Liver (tissue), 3 donors: ENCODE measurements at regions not wholly inside any gene's neighbourhood (a gene's known extent, or its start where the extent isn't known, plus 50 kb on each side); places are given as distances from the start of the nearest gene placed in this dataset.

ENCODE experiments used
- ATF3 ChIP-seq: IDR thresholded peaks from 2 replicates; pipeline ENCODE4 v1.6.1; 2016; ENCODE audit warnings: antibody characterized with exemption
- EGR1 ChIP-seq, 2 donors: IDR thresholded peaks; 2 replicates each; pipeline ENCODE4 v1.6.1; 2016 to 2018; ENCODE audit warnings: antibody characterized with exemption in 2 of 2, low read depth in 2 of 2
- NR2F2 ChIP-seq: IDR thresholded peaks from 2 replicates; pipeline ENCODE4 v1.6.1; 2016; ENCODE audit warnings: antibody characterized with exemption
- RAD21 ChIP-seq, 2 donors: IDR thresholded peaks; 2 replicates each; pipeline ENCODE4 v1.6.1; 2016; ENCODE audit warnings: antibody characterized with exemption in 2 of 2, mild to moderate bottlenecking in 2 of 2
- RXRA ChIP-seq, 2 donors: IDR thresholded peaks; 2 replicates each; pipeline ENCODE4 v1.6.1; 2017 to 2018; ENCODE audit warnings: antibody characterized with exemption in 2 of 2, mild to moderate bottlenecking in 1 of 2
- YY1 ChIP-seq: IDR thresholded peaks from 2 replicates; pipeline ENCODE4 v1.6.1; 2016; ENCODE audit warnings: antibody characterized with exemption, mild to moderate bottlenecking
- TF ChIP-seq, protein P1 (sequence below): fragments of 150-350 bp; IDR thresholded peaks from 2 replicates; pipeline ENCODE4 v1.5.1; 2017; ENCODE audit warnings: improper control_type of control experiment, low read depth, low read length; ENCODE audit not compliant: missing input control
- TF ChIP-seq, protein P2 (sequence below): IDR thresholded peaks from 2 replicates; pipeline ENCODE4 v1.6.1; 2016; ENCODE audit warnings: antibody characterized with exemption, mild to moderate bottlenecking
- TF ChIP-seq, protein P3 (sequence below): IDR thresholded peaks from 2 replicates; pipeline ENCODE4 v1.6.1; 2016; ENCODE audit warnings: antibody characterized with exemption
- TF ChIP-seq, protein P4 (sequence below): IDR thresholded peaks from 2 replicates; pipeline ENCODE4 v1.6.1; 2016; ENCODE audit warnings: antibody characterized with exemption
- donor health status: healthy.
- donor health status: healthy.

GRCh38 chr2:195514365-195514764, 142.7 kb upstream of the SLC39A10 start:
- TF ChIP-seq, protein P1, sequence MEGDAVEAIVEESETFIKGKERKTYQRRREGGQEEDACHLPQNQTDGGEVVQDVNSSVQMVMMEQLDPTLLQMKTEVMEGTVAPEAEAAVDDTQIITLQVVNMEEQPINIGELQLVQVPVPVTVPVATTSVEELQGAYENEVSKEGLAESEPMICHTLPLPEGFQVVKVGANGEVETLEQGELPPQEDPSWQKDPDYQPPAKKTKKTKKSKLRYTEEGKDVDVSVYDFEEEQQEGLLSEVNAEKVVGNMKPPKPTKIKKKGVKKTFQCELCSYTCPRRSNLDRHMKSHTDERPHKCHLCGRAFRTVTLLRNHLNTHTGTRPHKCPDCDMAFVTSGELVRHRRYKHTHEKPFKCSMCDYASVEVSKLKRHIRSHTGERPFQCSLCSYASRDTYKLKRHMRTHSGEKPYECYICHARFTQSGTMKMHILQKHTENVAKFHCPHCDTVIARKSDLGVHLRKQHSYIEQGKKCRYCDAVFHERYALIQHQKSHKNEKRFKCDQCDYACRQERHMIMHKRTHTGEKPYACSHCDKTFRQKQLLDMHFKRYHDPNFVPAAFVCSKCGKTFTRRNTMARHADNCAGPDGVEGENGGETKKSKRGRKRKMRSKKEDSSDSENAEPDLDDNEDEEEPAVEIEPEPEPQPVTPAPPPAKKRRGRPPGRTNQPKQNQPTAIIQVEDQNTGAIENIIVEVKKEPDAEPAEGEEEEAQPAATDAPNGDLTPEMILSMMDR: no peak
- TF ChIP-seq RAD21 (IDR thresholded peaks at IDR 0.05): no peak
- TF ChIP-seq ATF3: no peak
- TF ChIP-seq YY1: no peak
- TF ChIP-seq, protein P2, sequence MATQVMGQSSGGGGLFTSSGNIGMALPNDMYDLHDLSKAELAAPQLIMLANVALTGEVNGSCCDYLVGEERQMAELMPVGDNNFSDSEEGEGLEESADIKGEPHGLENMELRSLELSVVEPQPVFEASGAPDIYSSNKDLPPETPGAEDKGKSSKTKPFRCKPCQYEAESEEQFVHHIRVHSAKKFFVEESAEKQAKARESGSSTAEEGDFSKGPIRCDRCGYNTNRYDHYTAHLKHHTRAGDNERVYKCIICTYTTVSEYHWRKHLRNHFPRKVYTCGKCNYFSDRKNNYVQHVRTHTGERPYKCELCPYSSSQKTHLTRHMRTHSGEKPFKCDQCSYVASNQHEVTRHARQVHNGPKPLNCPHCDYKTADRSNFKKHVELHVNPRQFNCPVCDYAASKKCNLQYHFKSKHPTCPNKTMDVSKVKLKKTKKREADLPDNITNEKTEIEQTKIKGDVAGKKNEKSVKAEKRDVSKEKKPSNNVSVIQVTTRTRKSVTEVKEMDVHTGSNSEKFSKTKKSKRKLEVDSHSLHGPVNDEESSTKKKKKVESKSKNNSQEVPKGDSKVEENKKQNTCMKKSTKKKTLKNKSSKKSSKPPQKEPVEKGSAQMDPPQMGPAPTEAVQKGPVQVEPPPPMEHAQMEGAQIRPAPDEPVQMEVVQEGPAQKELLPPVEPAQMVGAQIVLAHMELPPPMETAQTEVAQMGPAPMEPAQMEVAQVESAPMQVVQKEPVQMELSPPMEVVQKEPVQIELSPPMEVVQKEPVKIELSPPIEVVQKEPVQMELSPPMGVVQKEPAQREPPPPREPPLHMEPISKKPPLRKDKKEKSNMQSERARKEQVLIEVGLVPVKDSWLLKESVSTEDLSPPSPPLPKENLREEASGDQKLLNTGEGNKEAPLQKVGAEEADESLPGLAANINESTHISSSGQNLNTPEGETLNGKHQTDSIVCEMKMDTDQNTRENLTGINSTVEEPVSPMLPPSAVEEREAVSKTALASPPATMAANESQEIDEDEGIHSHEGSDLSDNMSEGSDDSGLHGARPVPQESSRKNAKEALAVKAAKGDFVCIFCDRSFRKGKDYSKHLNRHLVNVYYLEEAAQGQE: no peak
- TF ChIP-seq, protein P3, sequence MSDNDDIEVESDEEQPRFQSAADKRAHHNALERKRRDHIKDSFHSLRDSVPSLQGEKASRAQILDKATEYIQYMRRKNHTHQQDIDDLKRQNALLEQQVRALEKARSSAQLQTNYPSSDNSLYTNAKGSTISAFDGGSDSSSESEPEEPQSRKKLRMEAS: no peak
- TF ChIP-seq RXRA (IDR thresholded peaks at IDR 0.05): no peak
- TF ChIP-seq, protein P4, sequence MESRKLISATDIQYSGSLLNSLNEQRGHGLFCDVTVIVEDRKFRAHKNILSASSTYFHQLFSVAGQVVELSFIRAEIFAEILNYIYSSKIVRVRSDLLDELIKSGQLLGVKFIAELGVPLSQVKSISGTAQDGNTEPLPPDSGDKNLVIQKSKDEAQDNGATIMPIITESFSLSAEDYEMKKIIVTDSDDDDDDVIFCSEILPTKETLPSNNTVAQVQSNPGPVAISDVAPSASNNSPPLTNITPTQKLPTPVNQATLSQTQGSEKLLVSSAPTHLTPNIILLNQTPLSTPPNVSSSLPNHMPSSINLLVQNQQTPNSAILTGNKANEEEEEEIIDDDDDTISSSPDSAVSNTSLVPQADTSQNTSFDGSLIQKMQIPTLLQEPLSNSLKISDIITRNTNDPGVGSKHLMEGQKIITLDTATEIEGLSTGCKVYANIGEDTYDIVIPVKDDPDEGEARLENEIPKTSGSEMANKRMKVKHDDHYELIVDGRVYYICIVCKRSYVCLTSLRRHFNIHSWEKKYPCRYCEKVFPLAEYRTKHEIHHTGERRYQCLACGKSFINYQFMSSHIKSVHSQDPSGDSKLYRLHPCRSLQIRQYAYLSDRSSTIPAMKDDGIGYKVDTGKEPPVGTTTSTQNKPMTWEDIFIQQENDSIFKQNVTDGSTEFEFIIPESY: no peak
- no peak for TF ChIP-seq EGR1 (IDR thresholded peaks at IDR 0.05; ENCODE audit: low read depth in 2 of 2)
- no peak for TF ChIP-seq NR2F2
